GM18502 (cell line): ENCODE measurements at regions not wholly inside any gene's neighbourhood (a gene's known extent, or its start where the extent isn't known, plus 50 kb on each side); places are given as distances from the start of the nearest gene placed in this dataset.
"Not testable (repeated sequence)": the region's sequence is repeated elsewhere in the genome, so short reads cannot be mapped to it uniquely, and the experiment has no call there.

Experiments
- ATAC-seq: cut with Tn5 transposase; IDR thresholded peaks from one replicate; pipeline ENCODE4 v1.9.1; 2021; ENCODE audit warnings: mild to moderate bottlenecking; ENCODE audit not compliant: unreplicated experiment, poor library complexity

GRCh38 chr20:25867776-25868649 lies 171.4 kb upstream of the ZNF337 start:
- peak; percentile 81 for ATAC-seq

- not testable (repeated sequence) for ATAC-seq
These were observed 170.5 kb upstream of the ZNF337 start for GRCh38 chr20:25867015-25867775.

GRCh38 chr20:25865715-25866656 lies 169.3 kb upstream of the ZNF337 start:
- ATAC-seq = peak; percentile 62

DNA sequence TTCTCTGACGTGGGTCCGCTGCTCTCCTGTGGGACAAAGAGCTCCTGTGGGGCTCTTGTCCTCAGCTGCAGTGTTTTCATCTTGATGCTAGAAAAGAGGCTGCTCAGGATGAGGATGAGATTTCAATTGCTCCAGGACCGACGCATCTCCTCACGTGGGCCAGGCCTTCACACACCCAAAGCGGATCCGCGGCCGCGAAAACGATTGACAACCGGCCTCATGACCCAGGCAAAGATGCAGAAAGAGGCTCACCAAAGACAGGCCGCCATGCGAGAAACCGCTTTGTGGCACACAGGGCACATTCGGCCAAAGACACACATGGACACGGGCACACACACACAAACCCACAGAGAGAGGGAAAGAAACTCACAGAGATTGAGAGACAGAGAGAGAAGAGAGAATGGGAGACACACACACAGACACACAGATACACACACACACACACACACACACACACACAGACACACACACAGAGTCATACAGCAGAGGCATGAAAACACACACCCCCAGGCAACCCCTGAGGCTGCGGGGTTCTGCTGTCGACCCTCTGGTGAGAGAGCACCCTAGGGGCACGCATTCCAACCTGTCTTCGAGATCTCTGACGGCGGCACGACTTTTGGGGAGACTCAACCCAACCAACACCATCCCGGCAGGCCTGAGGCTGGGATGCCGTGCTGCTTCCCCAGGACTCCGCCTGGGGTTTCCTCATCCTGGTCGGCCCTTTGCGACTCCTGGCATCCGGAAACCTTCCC lies 168.5 kb upstream of the ZNF337 start:
- not testable (repeated sequence) for ATAC-seq

- no peak for ATAC-seq
These were observed 167.8 kb upstream of the ZNF337 start for GRCh38 chr20:25864326-25864962.

- no peak for ATAC-seq
These were observed 167.1 kb upstream of the ZNF337 start for GRCh38 chr20:25863536-25864325.

DNA sequence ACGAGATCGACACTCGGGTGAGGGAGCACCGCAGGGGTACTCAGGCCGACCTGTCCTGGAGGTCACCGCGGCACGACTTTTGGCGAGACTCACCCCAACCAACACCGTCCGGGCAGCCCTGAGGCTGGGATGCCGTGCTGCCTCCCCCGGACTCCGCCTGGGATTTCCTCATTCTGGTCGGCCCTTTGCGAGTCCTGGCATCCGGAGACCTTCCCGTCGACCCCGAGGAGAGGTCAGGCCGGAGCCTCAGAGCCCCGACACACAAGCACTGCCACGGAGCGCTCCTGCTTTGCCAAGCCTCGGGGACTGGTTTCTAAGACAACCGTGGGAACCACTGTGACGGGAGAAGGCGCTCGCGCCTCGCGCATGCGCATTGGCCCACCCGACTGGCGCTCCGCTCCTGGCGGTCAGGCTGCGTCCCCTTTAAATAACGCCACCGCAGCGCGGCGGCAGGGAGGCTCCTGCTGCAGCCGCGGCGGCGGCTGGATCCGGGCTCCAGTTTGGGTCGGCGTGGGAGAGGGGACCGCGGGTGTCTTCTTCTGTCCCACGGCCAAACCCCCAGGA lies 166.4 kb upstream of the ZNF337 start:
- peak; percentile 48 for ATAC-seq

DNA sequence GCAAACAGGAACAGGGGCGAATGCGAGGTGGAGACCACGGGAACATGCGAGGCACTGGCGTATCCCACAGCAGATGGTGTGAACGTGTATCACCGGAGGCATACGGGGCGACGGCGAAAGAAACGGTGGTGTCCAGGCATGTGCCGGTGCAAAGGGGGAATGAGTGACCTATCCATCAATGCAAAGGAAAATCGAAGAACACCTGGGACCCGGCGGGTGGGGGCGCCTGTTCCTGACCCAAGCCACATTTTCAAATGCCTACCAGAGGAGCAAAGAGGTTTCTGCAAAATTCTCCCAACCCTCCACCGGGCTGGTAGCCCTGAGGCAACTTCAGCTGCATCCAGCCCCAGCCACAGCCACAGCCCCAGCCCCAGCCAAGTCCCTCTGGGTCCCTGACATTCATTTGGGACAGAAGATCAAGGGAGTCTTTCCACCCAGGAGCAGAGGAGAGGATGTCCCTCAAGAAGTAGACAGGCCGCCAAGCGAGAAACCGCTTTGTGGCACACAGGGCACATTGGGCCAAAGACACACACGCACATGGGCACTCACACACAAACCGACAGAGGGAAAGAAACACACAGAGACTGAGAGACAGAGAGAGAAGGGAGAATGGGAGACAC lies 164.0 kb upstream of the ZNF337 start:
- ATAC-seq = no peak

DNA sequence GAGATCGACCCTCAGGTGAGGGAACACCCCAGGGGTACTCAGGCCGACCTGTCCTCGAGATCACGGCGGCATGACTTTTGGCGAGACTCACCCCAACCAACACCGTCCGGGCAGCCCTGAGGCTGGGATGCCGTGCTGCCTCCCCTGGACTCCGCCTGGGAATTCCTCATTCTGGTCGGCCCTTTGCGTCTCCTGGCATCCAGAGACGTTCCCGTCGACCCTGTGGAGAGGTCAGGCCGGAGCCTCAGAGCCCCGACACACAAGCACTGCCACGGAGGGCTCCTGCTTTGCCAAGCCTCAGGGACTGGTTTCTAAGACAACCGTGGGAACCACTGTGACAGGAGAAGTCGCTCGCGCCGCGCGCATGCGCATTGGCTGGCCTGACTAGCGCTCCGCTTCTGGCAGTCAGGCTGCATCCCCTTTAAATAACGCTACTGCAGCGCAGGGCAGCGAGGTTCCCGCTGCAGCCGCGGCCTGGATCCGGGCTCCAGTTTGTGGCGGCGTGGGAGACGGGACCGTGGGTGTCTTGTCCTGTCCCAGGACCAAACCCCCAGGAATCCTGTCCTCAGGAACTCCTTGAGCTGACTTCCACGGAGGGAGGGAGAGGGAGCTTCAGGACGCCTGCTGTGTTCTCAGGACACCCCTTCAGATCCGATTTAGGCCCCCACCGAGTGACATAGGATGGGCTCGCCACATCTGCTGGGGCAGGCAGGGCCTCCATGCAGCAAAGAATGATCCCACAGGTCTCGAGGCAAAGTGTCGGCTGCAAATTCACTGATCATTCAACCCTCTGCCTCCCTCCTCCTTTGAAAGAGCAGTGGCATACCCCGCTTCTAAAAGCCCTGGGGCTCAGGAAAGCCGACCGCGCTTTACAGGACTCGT lies 163.2 kb upstream of the ZNF337 start:
- ATAC-seq = peak; percentile 62

- ATAC-seq = no peak
These were observed 162.1 kb upstream of the ZNF337 start for GRCh38 chr20:25858495-25859425.

DNA sequence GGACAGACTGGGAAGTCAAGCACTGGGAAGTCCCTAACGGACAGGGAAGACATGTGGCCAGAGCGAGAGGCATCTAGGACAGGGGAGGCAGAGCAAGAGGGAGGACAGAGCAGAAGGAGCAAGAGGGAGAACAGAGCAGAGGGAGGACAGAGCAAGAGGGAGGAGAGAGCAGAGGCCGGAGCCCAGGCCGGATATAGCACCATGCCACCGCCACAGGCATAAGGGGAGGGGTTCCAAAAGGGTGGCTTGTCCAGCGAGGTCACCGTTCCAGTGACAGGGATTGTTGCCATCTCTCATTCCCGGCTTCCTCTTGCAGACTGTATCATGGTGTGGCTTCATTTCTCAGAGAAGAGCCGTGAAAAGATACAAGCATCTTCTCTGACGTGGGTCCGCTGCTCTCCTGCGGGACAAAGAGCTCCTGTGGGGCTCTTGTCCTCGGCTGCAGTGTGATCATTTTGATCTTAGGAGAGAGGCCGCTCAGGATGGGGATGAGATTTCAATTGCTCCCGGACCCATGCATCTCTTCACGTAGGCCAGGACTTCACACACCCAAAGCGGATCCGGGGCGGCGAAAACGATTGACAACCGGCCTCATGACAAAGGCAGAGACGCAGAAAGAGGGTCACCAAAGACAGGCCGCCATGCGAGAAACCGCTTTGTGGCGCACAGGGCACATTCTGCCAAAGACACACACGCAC lies 160.6 kb upstream of the ZNF337 start:
- ATAC-seq = not testable (repeated sequence)

- no peak for ATAC-seq
These were observed 159.7 kb upstream of the ZNF337 start for GRCh38 chr20:25856256-25856884.

DNA sequence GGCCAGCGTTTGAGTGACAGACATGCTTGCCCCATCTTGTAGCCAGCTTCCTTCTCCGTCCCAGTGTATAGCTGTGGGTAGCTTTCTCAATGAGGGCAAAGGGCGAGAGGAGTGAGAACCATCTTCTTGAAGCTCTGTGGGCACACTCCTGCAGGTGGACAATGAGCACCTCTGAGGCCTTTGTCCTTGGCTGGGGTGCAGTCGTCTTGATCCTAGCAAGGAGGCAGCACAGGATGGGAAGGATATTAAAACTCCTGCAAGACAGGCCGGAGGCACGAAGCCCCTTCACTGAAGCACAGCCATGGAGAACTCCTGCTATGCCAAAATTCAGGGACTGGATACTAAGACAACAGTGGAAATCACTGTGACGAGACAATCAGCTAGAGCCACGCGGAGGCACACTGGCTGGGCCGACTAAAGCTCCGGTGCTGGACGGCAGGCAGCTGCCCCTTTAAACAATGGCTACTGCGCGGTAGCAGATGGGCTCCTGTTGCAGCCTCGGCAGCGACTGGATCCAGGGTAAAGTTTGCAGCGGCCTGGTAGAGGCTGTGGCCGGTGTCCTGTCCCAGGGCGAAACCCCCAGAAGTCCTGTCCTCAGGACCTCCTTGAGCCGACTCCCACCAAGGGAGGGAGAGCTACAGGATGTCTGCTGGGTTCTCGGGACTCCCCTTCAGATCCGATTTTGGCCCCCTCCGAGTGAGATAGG lies 159.0 kb upstream of the ZNF337 start:
- ATAC-seq = not testable (repeated sequence)

- ATAC-seq = not testable (repeated sequence)
These were observed 158.0 kb upstream of the ZNF337 start for GRCh38 chr20:25854666-25855065.
